GM23338 (cell line): ENCODE measurements at regions not wholly inside any gene's neighbourhood (a gene's known extent, or its start where the extent isn't known, plus 50 kb on each side); places are given as distances from the start of the nearest gene placed in this dataset.

Source experiments
- ATAC-seq: fragments of 200-7000 bp; cut with Tn5 transposase; 3 replicates; pipeline ENCODE4 v1.9.1; 2020
- DNase-seq: peaks from one replicate; pipeline ENCODE4 v3.0.0-alpha.2; 2015; ENCODE audit warnings: low spot score
- H2AFZ ChIP-seq: fragments of 200-600 bp; sonication (generic); 2 replicates; pipeline ENCODE4 v1.8.0; 2016; ENCODE audit warnings: antibody characterized with exemption, mild to moderate bottlenecking, moderate library complexity
- H3F3A ChIP-seq: fragments of 200-600 bp; sonication (generic); replicated peaks from 2 replicates; pipeline ENCODE4 v1.8.0; 2017; ENCODE audit warnings: antibody characterized with exemption, mixed run types, low read depth
- H3K27ac ChIP-seq: fragments of 200-600 bp; sonication (generic); 2 replicates; pipeline ENCODE4 v1.6.1; 2016; ENCODE audit warnings: low read depth
- H3K27me3 ChIP-seq: fragments of 200-600 bp; sonication (generic); 2 replicates; pipeline ENCODE4 v1.8.0; 2016; ENCODE audit warnings: mild to moderate bottlenecking, mixed run types, moderate library complexity; ENCODE audit not compliant: insufficient read depth
- H3K36me3 ChIP-seq: fragments of 200-600 bp; sonication (generic); 2 replicates; pipeline ENCODE4 v1.8.0; 2016; ENCODE audit warnings: mild to moderate bottlenecking; ENCODE audit not compliant: insufficient read depth
- H3K4me1 ChIP-seq: fragments of 200-600 bp; sonication (generic); 2 replicates; pipeline ENCODE4 v1.8.0; 2016; ENCODE audit warnings: mild to moderate bottlenecking, moderate library complexity; ENCODE audit not compliant: insufficient read depth
- H3K4me2 ChIP-seq: fragments of 200-600 bp; sonication (generic); 2 replicates; pipeline ENCODE4 v1.7.1; 2017; ENCODE audit warnings: mixed run types
- H3K4me3 ChIP-seq: fragments of 200-600 bp; sonication (generic); 2 replicates; pipeline ENCODE4 v1.6.1; 2016; ENCODE audit warnings: mixed run types
- H3K79me2 ChIP-seq: fragments of 200-600 bp; sonication (generic); replicated peaks from 2 replicates; pipeline ENCODE4 v1.8.0; 2017; ENCODE audit warnings: mild to moderate bottlenecking; ENCODE audit not compliant: insufficient read depth
- H3K9me2 ChIP-seq: fragments of 200-600 bp; sonication (generic); 2 replicates; pipeline ENCODE4 v1.8.0; 2017; ENCODE audit not compliant: insufficient read depth
- H4K20me1 ChIP-seq: fragments of 200-600 bp; sonication (generic); replicated peaks from 2 replicates; pipeline ENCODE4 v1.8.0; 2017; ENCODE audit warnings: mild to moderate bottlenecking; ENCODE audit not compliant: insufficient read depth
- H3K27ac Mint-ChIP-seq: 2 replicates; pipeline ENCODE4 v1.8.0; 2020; ENCODE audit warnings: inconsistent platforms, mild to moderate bottlenecking, moderate library complexity, mixed read lengths
- H3K27me3 Mint-ChIP-seq: 3 replicates; pipeline ENCODE4 v1.8.0; 2022; ENCODE audit warnings: low read depth, mild to moderate bottlenecking, moderate library complexity, mixed read lengths, inconsistent platforms; ENCODE audit not compliant: insufficient read depth, poor library complexity
- H3K36me3 Mint-ChIP-seq: 3 replicates; pipeline ENCODE4 v1.8.0; 2021; ENCODE audit warnings: low read depth, mild to moderate bottlenecking, inconsistent platforms, moderate library complexity, mixed read lengths
- H3K4me1 Mint-ChIP-seq: 3 replicates; pipeline ENCODE4 v1.8.0; 2020; ENCODE audit warnings: mild to moderate bottlenecking, inconsistent platforms, mixed read lengths
- H3K4me3 Mint-ChIP-seq: 3 replicates; pipeline ENCODE4 v1.8.0; 2021; ENCODE audit warnings: moderate library complexity, mild to moderate bottlenecking, inconsistent platforms, mixed read lengths
- H3K9me3 Mint-ChIP-seq: 3 replicates; pipeline ENCODE4 v1.8.0; 2020; ENCODE audit warnings: moderate library complexity, mild to moderate bottlenecking, inconsistent platforms, mixed read lengths
- CREB1 ChIP-seq: fragments of 250-450 bp; sonication (Bioruptor Pico); IDR thresholded peaks from 2 replicates; pipeline ENCODE4 v1.5.0; 2020; ENCODE audit warnings: low read depth, mild to moderate bottlenecking, moderate library complexity
- ETS1 ChIP-seq: IDR thresholded peaks from 2 replicates; pipeline ENCODE4 v1.6.1; 2016; ENCODE audit warnings: antibody characterized with exemption
- EZH2 ChIP-seq: fragments of 200-600 bp; sonication (generic); IDR thresholded peaks from one replicate; pipeline ENCODE4 v1.8.0; 2017; ENCODE audit warnings: antibody characterized with exemption, mild to moderate bottlenecking, low read depth; ENCODE audit not compliant: unreplicated experiment
- EZH2phosphoT487 ChIP-seq: fragments of 200-600 bp; sonication (generic); IDR thresholded peaks from one replicate; pipeline ENCODE4 v1.8.1; 2018; ENCODE audit warnings: antibody characterized with exemption; ENCODE audit not compliant: unreplicated experiment
- JUNB ChIP-seq: IDR thresholded peaks from one replicate; pipeline ENCODE4 v1.6.1; 2016; ENCODE audit warnings: antibody characterized with exemption; ENCODE audit not compliant: unreplicated experiment
- NANOG ChIP-seq: IDR thresholded peaks from 2 replicates; pipeline ENCODE4 v1.6.1; 2016; ENCODE audit warnings: antibody characterized with exemption, borderline replicate concordance
- POLR2AphosphoS5 ChIP-seq: IDR thresholded peaks from 2 replicates; pipeline ENCODE4 v1.6.1; 2016; ENCODE audit warnings: antibody characterized with exemption, low read depth
- STAT1 ChIP-seq: IDR thresholded peaks from one replicate; pipeline ENCODE4 v1.6.1; 2016; ENCODE audit warnings: antibody characterized with exemption; ENCODE audit not compliant: unreplicated experiment
- ZNF114 ChIP-seq: fragments of 250-450 bp; sonication (Bioruptor Pico); IDR thresholded peaks from 2 replicates; pipeline ENCODE4 v1.5.0; 2020; ENCODE audit warnings: mild to moderate bottlenecking, moderate library complexity
- ZNF331 ChIP-seq: fragments of 250-450 bp; sonication (Bioruptor Pico); IDR thresholded peaks from 2 replicates; pipeline ENCODE4 v1.5.0; 2020; ENCODE audit warnings: low read depth, mild to moderate bottlenecking, moderate library complexity
- ZNF462 ChIP-seq: fragments of 250-450 bp; sonication (Bioruptor Pico); IDR thresholded peaks from 2 replicates; pipeline ENCODE4 v1.5.0; 2020; ENCODE audit warnings: mild to moderate bottlenecking, moderate library complexity
- TF ChIP-seq, protein P1 (sequence below), 2 experiments: fragments of 200-600 bp in 1 of 2; sonication (generic) in 1 of 2; conservative IDR thresholded peaks; 2 replicates each; pipeline versions ENCODE4 v1.5.1 to v1.6.1; 2016 to 2017; ENCODE audit warnings: antibody characterized with exemption in 2 of 2, low read depth in 2 of 2, mild to moderate bottlenecking in 2 of 2, moderate library complexity in 1 of 2
- TF ChIP-seq, protein P2 (sequence below): IDR thresholded peaks from one replicate; pipeline ENCODE4 v1.6.1; 2018; ENCODE audit warnings: antibody characterized with exemption; ENCODE audit not compliant: unreplicated experiment

DNA sequence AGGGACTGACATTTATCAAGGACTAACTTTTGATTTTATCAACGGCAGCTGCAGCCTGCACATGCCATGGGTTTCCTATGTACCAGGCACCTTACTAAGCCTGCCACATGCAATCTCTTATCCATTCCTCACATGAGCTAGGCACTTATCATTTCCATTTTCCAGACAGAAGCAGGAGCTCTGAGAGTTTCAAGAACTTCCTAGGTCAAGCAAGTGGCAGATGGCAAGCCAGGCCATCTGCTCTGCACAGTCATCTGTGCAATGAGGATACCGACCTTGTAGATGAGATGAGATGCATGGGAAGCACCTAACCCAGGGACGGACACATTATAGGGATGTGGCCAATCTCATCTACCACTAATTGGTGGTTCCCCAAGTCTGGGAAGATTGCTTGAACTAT lies 339.4 kb upstream of the USP24 start:
- Mint-ChIP-seq H3K4me1 (no peaks in the 10 kb centered on the region), H3K27me3 (no peaks in the 10 kb centered on the region), H3K27ac (no peak overlapping the region), H3K9me3 (no peaks in the 10 kb centered on the region), H3K36me3 (no peaks in the 10 kb centered on the region), H3K4me3 (no peak overlapping the region)
- no peaks in the 10 kb centered on the region for H3K27me3 ChIP-seq
- no peak overlapping the region for H3K4me3 ChIP-seq
- H3K27ac ChIP-seq: no peak overlapping the region
- no peak for ATAC-seq
- no peaks in the 10 kb centered on the region for H3K36me3 ChIP-seq
- H2AFZ ChIP-seq: no peak overlapping the region
- H3F3A ChIP-seq: no peaks in the 10 kb centered on the region
- no peaks in the 10 kb centered on the region; the same call in none of the 2 replicates for H3K9me2 ChIP-seq
- H3K4me2 ChIP-seq: no peak overlapping the region
- H3K79me2 ChIP-seq: no peaks in the 10 kb centered on the region
- no peaks in the 10 kb centered on the region for H3K4me1 ChIP-seq
- TF ChIP-seq, protein P1, sequence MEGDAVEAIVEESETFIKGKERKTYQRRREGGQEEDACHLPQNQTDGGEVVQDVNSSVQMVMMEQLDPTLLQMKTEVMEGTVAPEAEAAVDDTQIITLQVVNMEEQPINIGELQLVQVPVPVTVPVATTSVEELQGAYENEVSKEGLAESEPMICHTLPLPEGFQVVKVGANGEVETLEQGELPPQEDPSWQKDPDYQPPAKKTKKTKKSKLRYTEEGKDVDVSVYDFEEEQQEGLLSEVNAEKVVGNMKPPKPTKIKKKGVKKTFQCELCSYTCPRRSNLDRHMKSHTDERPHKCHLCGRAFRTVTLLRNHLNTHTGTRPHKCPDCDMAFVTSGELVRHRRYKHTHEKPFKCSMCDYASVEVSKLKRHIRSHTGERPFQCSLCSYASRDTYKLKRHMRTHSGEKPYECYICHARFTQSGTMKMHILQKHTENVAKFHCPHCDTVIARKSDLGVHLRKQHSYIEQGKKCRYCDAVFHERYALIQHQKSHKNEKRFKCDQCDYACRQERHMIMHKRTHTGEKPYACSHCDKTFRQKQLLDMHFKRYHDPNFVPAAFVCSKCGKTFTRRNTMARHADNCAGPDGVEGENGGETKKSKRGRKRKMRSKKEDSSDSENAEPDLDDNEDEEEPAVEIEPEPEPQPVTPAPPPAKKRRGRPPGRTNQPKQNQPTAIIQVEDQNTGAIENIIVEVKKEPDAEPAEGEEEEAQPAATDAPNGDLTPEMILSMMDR (conservative IDR thresholded peaks at IDR 0.05; ENCODE audit: low read depth in 2 of 2): no peak
- no peak for TF ChIP-seq ZNF114
- no peak for TF ChIP-seq STAT1
- TF ChIP-seq EZH2: no peak
- TF ChIP-seq, protein P2, sequence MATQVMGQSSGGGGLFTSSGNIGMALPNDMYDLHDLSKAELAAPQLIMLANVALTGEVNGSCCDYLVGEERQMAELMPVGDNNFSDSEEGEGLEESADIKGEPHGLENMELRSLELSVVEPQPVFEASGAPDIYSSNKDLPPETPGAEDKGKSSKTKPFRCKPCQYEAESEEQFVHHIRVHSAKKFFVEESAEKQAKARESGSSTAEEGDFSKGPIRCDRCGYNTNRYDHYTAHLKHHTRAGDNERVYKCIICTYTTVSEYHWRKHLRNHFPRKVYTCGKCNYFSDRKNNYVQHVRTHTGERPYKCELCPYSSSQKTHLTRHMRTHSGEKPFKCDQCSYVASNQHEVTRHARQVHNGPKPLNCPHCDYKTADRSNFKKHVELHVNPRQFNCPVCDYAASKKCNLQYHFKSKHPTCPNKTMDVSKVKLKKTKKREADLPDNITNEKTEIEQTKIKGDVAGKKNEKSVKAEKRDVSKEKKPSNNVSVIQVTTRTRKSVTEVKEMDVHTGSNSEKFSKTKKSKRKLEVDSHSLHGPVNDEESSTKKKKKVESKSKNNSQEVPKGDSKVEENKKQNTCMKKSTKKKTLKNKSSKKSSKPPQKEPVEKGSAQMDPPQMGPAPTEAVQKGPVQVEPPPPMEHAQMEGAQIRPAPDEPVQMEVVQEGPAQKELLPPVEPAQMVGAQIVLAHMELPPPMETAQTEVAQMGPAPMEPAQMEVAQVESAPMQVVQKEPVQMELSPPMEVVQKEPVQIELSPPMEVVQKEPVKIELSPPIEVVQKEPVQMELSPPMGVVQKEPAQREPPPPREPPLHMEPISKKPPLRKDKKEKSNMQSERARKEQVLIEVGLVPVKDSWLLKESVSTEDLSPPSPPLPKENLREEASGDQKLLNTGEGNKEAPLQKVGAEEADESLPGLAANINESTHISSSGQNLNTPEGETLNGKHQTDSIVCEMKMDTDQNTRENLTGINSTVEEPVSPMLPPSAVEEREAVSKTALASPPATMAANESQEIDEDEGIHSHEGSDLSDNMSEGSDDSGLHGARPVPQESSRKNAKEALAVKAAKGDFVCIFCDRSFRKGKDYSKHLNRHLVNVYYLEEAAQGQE: no peak
- no peak for TF ChIP-seq EZH2phosphoT487
- no peak for TF ChIP-seq ETS1
- no peak for TF ChIP-seq CREB1 (CRISPR knock-in tag)
- no peak for TF ChIP-seq JUNB
- TF ChIP-seq ZNF331 (CRISPR knock-in tag): no peak
- no peak for TF ChIP-seq NANOG
- no peak for TF ChIP-seq ZNF462
- TF ChIP-seq POLR2AphosphoS5: no peak
- no peak for DNase-seq
- no peaks in the 10 kb centered on the region for H4K20me1 ChIP-seq
